ENCODE measurements at regions not wholly inside any gene's neighbourhood (a gene's known extent, or its start where the extent isn't known, plus 50 kb on each side); places are given as distances from the start of the nearest gene placed in this dataset. TPM values are rescaled to one million over a fixed set of nuclear protein-coding genes. Genes with fewer than 3 reads are reported as not detected.

- peaks cover 5% of the 10 kb centered on the region for H3K9me3 Mint-ChIP-seq (ENCODE audit: low read depth)
- H3K36me3 Mint-ChIP-seq (ENCODE audit: low read depth), result no peaks in the 10 kb centered on the region
- no peak for ATAC-seq
These were observed 110.0 kb upstream of the PRR20A start for GRCh38 chr13:57030671-57031070.

GRCh38 chr13:57036290-57036689 is 104.4 kb upstream of the PRR20A start:
- Mint-ChIP-seq H3K27me3 (no peaks in the 10 kb centered on the region), H3K9me3 (ENCODE audit: low read depth) (peaks cover 6% of the 10 kb centered on the region), H3K4me1 (no peaks in the 10 kb centered on the region), H3K27ac (no peak overlapping the region), H3K36me3 (ENCODE audit: low read depth) (no peaks in the 10 kb centered on the region), H3K4me3 (no peak overlapping the region)
- intact Hi-C loops (cut with DNase I, micrococcal nuclease), result no loop called here
- ChIA-PET CTCF (no interaction called here), POLR2A (no interaction called here)
- no peak for DNase-seq
- no peak for ATAC-seq

More at GRCh38 chr13:57030671-57031070, 110.0 kb upstream of the PRR20A start:
- CTCF ChIA-PET, result no interaction called here
- H3K4me3 Mint-ChIP-seq, result no peak overlapping the region
- no peak overlapping the region for H3K27ac Mint-ChIP-seq
- no peak for DNase-seq
- no peaks in the 10 kb centered on the region for H3K4me1 Mint-ChIP-seq
- POLR2A ChIA-PET, result no interaction called here
- H3K27me3 Mint-ChIP-seq, result no peaks in the 10 kb centered on the region
- intact Hi-C loops (cut with DNase I, micrococcal nuclease), result no loop called here

- no peak for ATAC-seq
- ChIA-PET POLR2A (no interaction called here), CTCF (no interaction called here)
- Mint-ChIP-seq H3K4me3 (no peak overlapping the region), H3K27me3 (no peaks in the 10 kb centered on the region), H3K9me3 (ENCODE audit: low read depth) (peaks cover 21% of the 10 kb centered on the region), H3K4me1 (no peaks in the 10 kb centered on the region), H3K36me3 (ENCODE audit: low read depth) (no peaks in the 10 kb centered on the region), H3K27ac (no peak overlapping the region)
- intact Hi-C loops (cut with DNase I, micrococcal nuclease), result no loop called here
- DNase-seq, result no peak
These were observed 95.8 kb upstream of the PRR20A start for GRCh38 chr13:57044910-57045309.

GRCh38 chr13:57045826-57046546 is 94.7 kb upstream of the PRR20A start:
- DNase-seq (no peak), ATAC-seq (no peak)
- no peak overlapping the region for H3K27ac Mint-ChIP-seq
- intact Hi-C loops (cut with DNase I, micrococcal nuclease), result no loop called here
- ChIA-PET POLR2A (no interaction called here), CTCF (no interaction called here)
- no peaks in the 10 kb centered on the region for H3K4me1 Mint-ChIP-seq
- no peak overlapping the region for H3K4me3 Mint-ChIP-seq
- no peaks in the 10 kb centered on the region for H3K36me3 Mint-ChIP-seq (ENCODE audit: low read depth)
- H3K27me3 Mint-ChIP-seq, result no peaks in the 10 kb centered on the region
- H3K9me3 Mint-ChIP-seq (ENCODE audit: low read depth), result peaks cover 26% of the 10 kb centered on the region

- Mint-ChIP-seq H3K36me3 (ENCODE audit: low read depth) (no peaks in the 10 kb centered on the region), H3K27me3 (no peaks in the 10 kb centered on the region), H3K4me1 (no peaks in the 10 kb centered on the region), H3K4me3 (no peak overlapping the region), H3K9me3 (ENCODE audit: low read depth) (peaks cover 11% of the 10 kb centered on the region), H3K27ac (no peak overlapping the region)
- intact Hi-C loops (cut with DNase I, micrococcal nuclease), result no loop called here
- DNase-seq (no peak), ATAC-seq (no peak)
- ChIA-PET CTCF (interaction anchor here (0.5 kb wide), 1 partner anchor 501 kb away, joined by 3 read pairs; no protein-coding TSS in a partner anchor), POLR2A (no interaction called here)
These were observed 84.0 kb upstream of the PRR20A start for GRCh38 chr13:57056601-57057180.

- ATAC-seq (no peak), DNase-seq (no peak)
- no peak overlapping the region for H3K27ac Mint-ChIP-seq
- H3K9me3 Mint-ChIP-seq (ENCODE audit: low read depth), result peaks cover 16% of the 10 kb centered on the region
- ChIA-PET CTCF (no interaction called here), POLR2A (no interaction called here)
- H3K4me3 Mint-ChIP-seq, result no peak overlapping the region
- intact Hi-C loops (cut with DNase I, micrococcal nuclease), result no loop called here
- no peaks in the 10 kb centered on the region for H3K36me3 Mint-ChIP-seq (ENCODE audit: low read depth)
- no peaks in the 10 kb centered on the region for H3K4me1 Mint-ChIP-seq
- no peaks in the 10 kb centered on the region for H3K27me3 Mint-ChIP-seq
These were observed 77.7 kb upstream of the PRR20A start for GRCh38 chr13:57063007-57063406.

GRCh38 chr13:57073983-57074382 is 66.7 kb upstream of the PRR20A start:
- H3K9me3 Mint-ChIP-seq (ENCODE audit: low read depth), result peaks cover 2% of the 10 kb centered on the region
- no peaks in the 10 kb centered on the region for H3K36me3 Mint-ChIP-seq (ENCODE audit: low read depth)
- no peak overlapping the region for H3K27ac Mint-ChIP-seq
- intact Hi-C loops (cut with DNase I, micrococcal nuclease), result no loop called here
- no peaks in the 10 kb centered on the region for H3K4me1 Mint-ChIP-seq
- no peak for DNase-seq
- CTCF ChIA-PET, result no interaction called here
- no peak for ATAC-seq
- POLR2A ChIA-PET, result no interaction called here
- H3K27me3 Mint-ChIP-seq, result no peaks in the 10 kb centered on the region
- no peak overlapping the region for H3K4me3 Mint-ChIP-seq

GRCh38 chr13:57075588-57075987 is 65.1 kb upstream of the PRR20A start:
- CTCF ChIA-PET, result no interaction called here
- no peaks in the 10 kb centered on the region for H3K27me3 Mint-ChIP-seq
- H3K9me3 Mint-ChIP-seq (ENCODE audit: low read depth), result peaks cover 2% of the 10 kb centered on the region
- H3K36me3 Mint-ChIP-seq (ENCODE audit: low read depth), result no peaks in the 10 kb centered on the region
- no peak overlapping the region for H3K27ac Mint-ChIP-seq
- intact Hi-C loops (cut with DNase I, micrococcal nuclease), result no loop called here
- ATAC-seq (no peak), DNase-seq (no peak)
- POLR2A ChIA-PET, result no interaction called here
- H3K4me3 Mint-ChIP-seq, result no peak overlapping the region
- no peaks in the 10 kb centered on the region for H3K4me1 Mint-ChIP-seq

- no peak for DNase-seq
- POLR2A ChIA-PET, result no interaction called here
- no peaks in the 10 kb centered on the region for H3K4me1 Mint-ChIP-seq
- no peak for ATAC-seq
- H3K27ac Mint-ChIP-seq, result no peak overlapping the region
- no peaks in the 10 kb centered on the region for H3K27me3 Mint-ChIP-seq
- peaks cover 15% of the 10 kb centered on the region for H3K9me3 Mint-ChIP-seq (ENCODE audit: low read depth)
- H3K4me3 Mint-ChIP-seq, result no peak overlapping the region
- CTCF ChIA-PET, result no interaction called here
- H3K36me3 Mint-ChIP-seq (ENCODE audit: low read depth), result no peaks in the 10 kb centered on the region
- intact Hi-C loops (cut with DNase I, micrococcal nuclease), result no loop called here
These were observed 53.7 kb upstream of the PRR20A start for GRCh38 chr13:57087006-57087405.

Small RNA genes lying in the stretch of these regions (microRNA-seq; reads per million reads assigned to microRNA genes)
- gene MIR1297 (ENCODE audit: borderline replicate concordance) (not detected), gene MIR5007 (ENCODE audit: borderline replicate concordance) (not detected)
